ENCODE measurements at regions not wholly inside any gene's neighbourhood (a gene's known extent, or its start where the extent isn't known, plus 50 kb on each side); places are given as distances from the start of the nearest gene placed in this dataset.

GRCh38 chr21:26412885-26413284, 160.2 kb downstream of the CYYR1 start:
- DNase-seq (ENCODE audit: insufficient read length, low spot score) (no peak), FAIRE-seq (no peak)
- TF ChIP-seq POLR2A (IDR thresholded peaks at IDR 0.05; ENCODE audit: low read depth, low read length): no peak

GRCh38 chr21:26409735-26410134, 163.4 kb downstream of the CYYR1 start:
- DNase-seq (ENCODE audit: insufficient read length, low spot score) (no peak), FAIRE-seq (no peak)
- no peak for TF ChIP-seq POLR2A (IDR thresholded peaks at IDR 0.05; ENCODE audit: low read depth, low read length)

- FAIRE-seq (no peak), DNase-seq (ENCODE audit: insufficient read length, low spot score) (no peak)
- no peak for TF ChIP-seq POLR2A (IDR thresholded peaks at IDR 0.05; ENCODE audit: low read depth, low read length)
Measured at GRCh38 chr21:26408511-26408910, 164.6 kb downstream of the CYYR1 start.

GRCh38 chr21:26406526-26406925, 166.6 kb downstream of the CYYR1 start:
- no peak for TF ChIP-seq POLR2A (IDR thresholded peaks at IDR 0.05; ENCODE audit: low read depth, low read length)
- DNase-seq (ENCODE audit: insufficient read length, low spot score) (no peak), FAIRE-seq (no peak)

GRCh38 chr21:26405735-26406361, 167.2 kb downstream of the CYYR1 start:
- TF ChIP-seq POLR2A (IDR thresholded peaks at IDR 0.05; ENCODE audit: low read depth, low read length): no peak
- DNase-seq (ENCODE audit: insufficient read length, low spot score) (peak; percentile 74), FAIRE-seq (peak; percentile 76)

GRCh38 chr21:26405071-26405470, 168.0 kb downstream of the CYYR1 start:
- no peak for DNase-seq (ENCODE audit: insufficient read length, low spot score)
- FAIRE-seq: no peak
- TF ChIP-seq POLR2A (IDR thresholded peaks at IDR 0.05; ENCODE audit: low read depth, low read length): no peak

GRCh38 chr21:26404288-26404687, 168.8 kb downstream of the CYYR1 start:
- no peak for FAIRE-seq

GRCh38 chr21:26403321-26403720, 169.8 kb downstream of the CYYR1 start:
- FAIRE-seq (no peak), DNase-seq (ENCODE audit: insufficient read length, low spot score) (no peak)
- no peak for TF ChIP-seq POLR2A (IDR thresholded peaks at IDR 0.05; ENCODE audit: low read depth, low read length)

More at GRCh38 chr21:26404288-26404687, 168.8 kb downstream of the CYYR1 start:
- TF ChIP-seq POLR2A (IDR thresholded peaks at IDR 0.05; ENCODE audit: low read depth, low read length): no peak
- no peak for DNase-seq (ENCODE audit: insufficient read length, low spot score)

- DNase-seq (ENCODE audit: insufficient read length, low spot score) (no peak), FAIRE-seq (no peak)
- no peak for TF ChIP-seq POLR2A (IDR thresholded peaks at IDR 0.05; ENCODE audit: low read depth, low read length)
Measured at GRCh38 chr21:26397545-26397944, 175.5 kb downstream of the CYYR1 start.

- DNase-seq (ENCODE audit: insufficient read length, low spot score) (no peak), FAIRE-seq (no peak)
- TF ChIP-seq POLR2A (IDR thresholded peaks at IDR 0.05; ENCODE audit: low read depth, low read length): no peak
Measured at GRCh38 chr21:26394341-26394740, 178.7 kb downstream of the CYYR1 start.

- FAIRE-seq: no peak
- no peak for TF ChIP-seq POLR2A (IDR thresholded peaks at IDR 0.05; ENCODE audit: low read depth, low read length)
- DNase-seq (ENCODE audit: insufficient read length, low spot score): no peak
Measured at GRCh38 chr21:26391166-26391565, 181.9 kb downstream of the CYYR1 start.

GRCh38 chr21:26389971-26390641, 183.0 kb downstream of the CYYR1 start:
- no peak for FAIRE-seq
- TF ChIP-seq POLR2A (IDR thresholded peaks at IDR 0.05; ENCODE audit: low read depth, low read length): no peak
- no peak for DNase-seq (ENCODE audit: insufficient read length, low spot score)

- no peak for FAIRE-seq
Measured at GRCh38 chr21:26388731-26389231, 184.3 kb downstream of the CYYR1 start.

GRCh38 chr21:26385721-26386120, 187.4 kb downstream of the CYYR1 start:
- no peak for FAIRE-seq
- TF ChIP-seq POLR2A (IDR thresholded peaks at IDR 0.05; ENCODE audit: low read depth, low read length): no peak
- DNase-seq (ENCODE audit: insufficient read length, low spot score): no peak

More at GRCh38 chr21:26388731-26389231, 184.3 kb downstream of the CYYR1 start:
- DNase-seq (ENCODE audit: insufficient read length, low spot score): no peak
- no peak for TF ChIP-seq POLR2A (IDR thresholded peaks at IDR 0.05; ENCODE audit: low read depth, low read length)

GRCh38 chr21:26379561-26379960, 193.5 kb downstream of the CYYR1 start:
- no peak for TF ChIP-seq POLR2A (IDR thresholded peaks at IDR 0.05; ENCODE audit: low read depth, low read length)
- FAIRE-seq: no peak
- DNase-seq (ENCODE audit: insufficient read length, low spot score): no peak
